ENCODE measurements at regions not wholly inside any gene's neighbourhood (a gene's known extent, or its start where the extent isn't known, plus 50 kb on each side); places are given as distances from the start of the nearest gene placed in this dataset.

- no peak overlapping the region for H3K4me3 ChIP-seq (ENCODE audit: low read depth in 2 of 2, low read length in 2 of 2)
- no peaks in the 10 kb centered on the region for H3K9me3 ChIP-seq (ENCODE audit: control insufficient read depth, insufficient read depth, low read depth, low read length)
- BruUV-seq (replicated peaks), result no TSS peak
- in situ Hi-C loops (cut with HindIII; ENCODE audit: low pct_unique_long_range_greater_than_20kb, low sequenced_read_pairs) (no loop called here), intact Hi-C loops (cut with micrococcal nuclease; ENCODE audit: unreplicated experiment) (no loop called here)
- ATAC-seq, result no peak
- no peak overlapping the region for H3K27ac ChIP-seq (ENCODE audit: low read length)
- H3K27me3 ChIP-seq (ENCODE audit: control insufficient read depth, insufficient read depth, low read length), result no peaks in the 10 kb centered on the region
- no peaks in the 10 kb centered on the region for H3K4me1 ChIP-seq (ENCODE audit: control insufficient read depth, insufficient read depth, low read length)
- POLR2A ChIA-PET, result no interaction called here
- TF ChIP-seq CTCF (IDR thresholded peaks at IDR 0.05), result no peak
- no peak for TF ChIP-seq TCF7L2 (IDR thresholded peaks at IDR 0.05; ENCODE audit: low read depth, low read length)
- TF ChIP-seq REST (IDR thresholded peaks at IDR 0.05; ENCODE audit: insufficient read depth in 1 of 2, low read depth in 2 of 2, low read length in 1 of 2), result no peak
- TF ChIP-seq SIN3A (IDR thresholded peaks at IDR 0.05; ENCODE audit: borderline replicate concordance, insufficient read depth, low read depth, low read length), result no peak
- TF ChIP-seq POLR2AphosphoS5 (IDR thresholded peaks at IDR 0.05; ENCODE audit: low read depth, low read length), result no peak
- CTCF ChIA-PET, result no interaction called here
- no peak for DNase-seq (ENCODE audit: low read depth, low spot score)
- no peaks in the 10 kb centered on the region for H3K36me3 ChIP-seq (ENCODE audit: control insufficient read depth, insufficient read depth, low read length)
Observed at GRCh38 chr10:88126699-88127098, 263.3 kb downstream of the PTEN start.

DNA sequence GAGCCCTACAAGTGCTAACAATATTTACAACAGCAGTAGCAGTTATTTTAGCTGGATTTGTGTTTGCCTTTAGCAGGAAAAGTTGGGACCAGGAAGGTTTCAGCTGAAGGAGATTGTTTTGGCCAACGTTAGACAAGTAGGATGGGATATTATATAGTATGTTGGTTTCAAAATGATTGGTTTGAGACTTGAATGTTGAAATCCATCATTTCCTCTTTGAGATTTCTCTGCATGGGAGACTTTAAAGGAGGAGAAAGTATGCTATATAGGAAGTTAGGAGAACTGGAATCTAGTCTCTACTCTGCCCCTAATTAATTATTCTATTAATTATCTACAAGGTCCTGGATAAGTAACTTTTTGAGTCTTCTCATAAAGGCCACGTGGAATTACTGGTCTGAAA, 263.8 kb downstream of the PTEN start:
- no peak overlapping the region for H3K4me3 ChIP-seq (ENCODE audit: low read depth in 2 of 2, low read length in 2 of 2)
- POLR2A ChIA-PET, result no interaction called here
- CTCF ChIA-PET, result no interaction called here
- ATAC-seq (no peak), DNase-seq (ENCODE audit: low read depth, low spot score) (no peak)
- TF ChIP-seq POLR2AphosphoS5 (IDR thresholded peaks at IDR 0.05; ENCODE audit: low read depth, low read length) (no peak), CTCF (IDR thresholded peaks at IDR 0.05) (no peak), TCF7L2 (IDR thresholded peaks at IDR 0.05; ENCODE audit: low read depth, low read length) (no peak), REST (IDR thresholded peaks at IDR 0.05; ENCODE audit: insufficient read depth in 1 of 2, low read depth in 2 of 2, low read length in 1 of 2) (no peak), SIN3A (IDR thresholded peaks at IDR 0.05; ENCODE audit: borderline replicate concordance, insufficient read depth, low read depth, low read length) (no peak)
- no peak overlapping the region for H3K27ac ChIP-seq (ENCODE audit: low read length)
- no peaks in the 10 kb centered on the region for H3K9me3 ChIP-seq (ENCODE audit: control insufficient read depth, insufficient read depth, low read depth, low read length)
- no TSS peak for BruUV-seq (replicated peaks)
- intact Hi-C loops (cut with micrococcal nuclease; ENCODE audit: unreplicated experiment), result no loop called here
- no peaks in the 10 kb centered on the region for H3K27me3 ChIP-seq (ENCODE audit: control insufficient read depth, insufficient read depth, low read length)
- no peaks in the 10 kb centered on the region for H3K36me3 ChIP-seq (ENCODE audit: control insufficient read depth, insufficient read depth, low read length)
- no peaks in the 10 kb centered on the region for H3K4me1 ChIP-seq (ENCODE audit: control insufficient read depth, insufficient read depth, low read length)
- in situ Hi-C loops (cut with HindIII; ENCODE audit: low pct_unique_long_range_greater_than_20kb, low sequenced_read_pairs), result no loop called here

All from Panc1 (cell line).